Gastrocnemius medialis (tissue), 4 donors: ENCODE measurements at regions not wholly inside any gene's neighbourhood (a gene's known extent, or its start where the extent isn't known, plus 50 kb on each side); places are given as distances from the start of the nearest gene placed in this dataset.

Experiments
- CTCF ChIP-seq, 5 experiments: fragments of 450-650 bp in 3 of 5; fragments of 200-600 bp in 2 of 5; sonication (generic) in 2 of 5; IDR thresholded peaks in 4 of 5; conservative IDR thresholded peaks in 1 of 5; 1 replicate in 4 of 5; 2 replicates in 1 of 5; pipeline ENCODE4 v1.5.1; 2016 to 2019; ENCODE audit warnings: antibody characterized with exemption in 5 of 5, mild to moderate bottlenecking in 3 of 5, moderate library complexity in 3 of 5
- POLR2A ChIP-seq, 2 donors: fragments of 450-650 bp; IDR thresholded peaks; one replicate each; pipeline ENCODE4 v1.6.1; 2017; ENCODE audit warnings: antibody characterized with exemption in 2 of 2, mild to moderate bottlenecking in 2 of 2, moderate library complexity in 2 of 2

- TF ChIP-seq CTCF (IDR thresholded peaks at IDR 0.05 in 4 of 5, conservative IDR thresholded peaks at IDR 0.05 in 1 of 5) (no peak), POLR2A (IDR thresholded peaks at IDR 0.05) (no peak)
Observed at GRCh38 chr20:61126369-61127195, 125.5 kb upstream of the CDH4 start.
